ENCODE measurements at regions not wholly inside any gene's neighbourhood (a gene's known extent, or its start where the extent isn't known, plus 50 kb on each side); places are given as distances from the start of the nearest gene placed in this dataset.

GRCh38 chr10:78436222-78436573 lies 402.5 kb downstream of the RPS24 start:
- no peaks in the 10 kb centered on the region for H3K36me3 ChIP-seq (ENCODE audit: low read depth)
- no peaks in the 10 kb centered on the region for H3K4me1 ChIP-seq (ENCODE audit: insufficient read depth, poor library complexity, severe bottlenecking)
- no peak for DNase-seq (ENCODE audit: low spot score)
- no peak for ATAC-seq (ENCODE audit: low read depth)
- peaks cover 3% of the 10 kb centered on the region for H3K27me3 ChIP-seq (ENCODE audit: insufficient read depth, poor library complexity, severe bottlenecking)
- no peak overlapping the region for H3K4me3 ChIP-seq (ENCODE audit: severe bottlenecking)
- H3K27ac ChIP-seq (ENCODE audit: poor library complexity, severe bottlenecking): no peak overlapping the region
- TF ChIP-seq, protein P1, sequence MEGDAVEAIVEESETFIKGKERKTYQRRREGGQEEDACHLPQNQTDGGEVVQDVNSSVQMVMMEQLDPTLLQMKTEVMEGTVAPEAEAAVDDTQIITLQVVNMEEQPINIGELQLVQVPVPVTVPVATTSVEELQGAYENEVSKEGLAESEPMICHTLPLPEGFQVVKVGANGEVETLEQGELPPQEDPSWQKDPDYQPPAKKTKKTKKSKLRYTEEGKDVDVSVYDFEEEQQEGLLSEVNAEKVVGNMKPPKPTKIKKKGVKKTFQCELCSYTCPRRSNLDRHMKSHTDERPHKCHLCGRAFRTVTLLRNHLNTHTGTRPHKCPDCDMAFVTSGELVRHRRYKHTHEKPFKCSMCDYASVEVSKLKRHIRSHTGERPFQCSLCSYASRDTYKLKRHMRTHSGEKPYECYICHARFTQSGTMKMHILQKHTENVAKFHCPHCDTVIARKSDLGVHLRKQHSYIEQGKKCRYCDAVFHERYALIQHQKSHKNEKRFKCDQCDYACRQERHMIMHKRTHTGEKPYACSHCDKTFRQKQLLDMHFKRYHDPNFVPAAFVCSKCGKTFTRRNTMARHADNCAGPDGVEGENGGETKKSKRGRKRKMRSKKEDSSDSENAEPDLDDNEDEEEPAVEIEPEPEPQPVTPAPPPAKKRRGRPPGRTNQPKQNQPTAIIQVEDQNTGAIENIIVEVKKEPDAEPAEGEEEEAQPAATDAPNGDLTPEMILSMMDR (IDR thresholded peaks at IDR 0.05; ENCODE audit: poor library complexity, severe bottlenecking): no peak
- no peaks in the 10 kb centered on the region for H3K9me3 ChIP-seq (ENCODE audit: severe bottlenecking)

DNA sequence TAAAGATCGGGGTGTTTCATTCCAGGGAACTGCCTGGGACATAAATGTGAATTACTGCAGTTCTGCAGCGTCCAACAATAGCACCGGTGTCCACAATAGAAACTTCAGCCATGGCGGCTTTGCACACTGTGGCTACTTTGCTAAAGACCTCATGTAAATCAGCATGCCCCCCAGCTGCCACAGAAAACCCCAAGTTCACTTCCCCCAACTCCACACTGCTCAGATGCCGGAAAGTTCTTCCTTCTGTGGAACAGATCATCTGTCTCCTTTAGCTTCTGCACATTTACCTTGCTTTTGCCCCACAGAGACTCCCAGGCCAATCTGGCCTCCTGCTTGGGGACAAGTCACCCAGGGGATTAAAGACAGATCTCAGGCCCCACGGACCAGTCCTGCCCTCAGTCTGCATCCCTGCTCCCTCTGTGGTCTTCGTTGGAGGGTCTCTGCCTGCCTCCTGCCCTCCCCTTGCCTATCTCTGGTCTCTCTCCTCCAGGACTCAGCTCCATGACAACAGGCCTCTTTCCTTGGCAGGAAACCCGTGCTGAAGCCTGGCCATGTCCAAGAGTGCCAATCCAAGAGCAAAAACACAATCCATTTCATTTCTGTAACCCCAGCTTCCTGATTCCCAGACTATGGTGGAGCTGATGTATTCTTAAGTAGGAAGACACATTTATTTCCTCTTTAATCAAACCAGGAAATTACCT lies 403.2 kb downstream of the RPS24 start:
- ATAC-seq (ENCODE audit: low read depth) (no peak), DNase-seq (ENCODE audit: low spot score) (no peak)
- H3K4me1 ChIP-seq (ENCODE audit: insufficient read depth, poor library complexity, severe bottlenecking): no peaks in the 10 kb centered on the region

DNA sequence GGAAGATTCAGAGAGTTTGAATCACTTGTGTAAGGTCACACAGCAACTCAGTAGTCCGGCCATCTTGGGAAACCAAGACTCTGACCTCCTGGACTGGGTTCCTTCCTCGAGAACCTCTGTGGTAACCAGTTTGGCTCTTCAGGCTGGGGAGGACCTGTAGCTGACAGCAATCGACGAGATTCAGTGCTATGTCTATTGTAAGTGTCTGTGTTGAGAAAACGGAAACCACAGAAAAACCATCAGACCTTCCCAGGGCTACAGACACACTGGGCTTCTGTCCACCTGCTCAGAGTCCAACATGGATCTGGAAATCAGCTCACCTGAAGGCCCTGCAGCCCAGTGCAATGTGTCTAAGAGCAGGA lies 403.7 kb downstream of the RPS24 start:
- DNase-seq (ENCODE audit: low spot score): no peak
- Histone ChIP-seq H3K27me3 (ENCODE audit: insufficient read depth, poor library complexity, severe bottlenecking) (no peaks in the 10 kb centered on the region), H3K27ac (ENCODE audit: poor library complexity, severe bottlenecking) (no peak overlapping the region), H3K4me1 (ENCODE audit: insufficient read depth, poor library complexity, severe bottlenecking) (no peaks in the 10 kb centered on the region), H3K4me3 (ENCODE audit: severe bottlenecking) (no peak overlapping the region), H3K36me3 (ENCODE audit: low read depth) (no peaks in the 10 kb centered on the region), H3K9me3 (ENCODE audit: severe bottlenecking) (no peaks in the 10 kb centered on the region)
- ATAC-seq (ENCODE audit: low read depth): no peak
- TF ChIP-seq, protein P1 (IDR thresholded peaks at IDR 0.05; ENCODE audit: poor library complexity, severe bottlenecking): no peak

More for the DNA sequence above, 403.2 kb downstream of the RPS24 start:
- H3K4me3 ChIP-seq (ENCODE audit: severe bottlenecking): no peak overlapping the region
- no peaks in the 10 kb centered on the region for H3K27me3 ChIP-seq (ENCODE audit: insufficient read depth, poor library complexity, severe bottlenecking)
- H3K27ac ChIP-seq (ENCODE audit: poor library complexity, severe bottlenecking): no peak overlapping the region
- no peaks in the 10 kb centered on the region for H3K36me3 ChIP-seq (ENCODE audit: low read depth)
- no peaks in the 10 kb centered on the region for H3K9me3 ChIP-seq (ENCODE audit: severe bottlenecking)
- TF ChIP-seq, protein P1 (IDR thresholded peaks at IDR 0.05; ENCODE audit: poor library complexity, severe bottlenecking): no peak

DNA sequence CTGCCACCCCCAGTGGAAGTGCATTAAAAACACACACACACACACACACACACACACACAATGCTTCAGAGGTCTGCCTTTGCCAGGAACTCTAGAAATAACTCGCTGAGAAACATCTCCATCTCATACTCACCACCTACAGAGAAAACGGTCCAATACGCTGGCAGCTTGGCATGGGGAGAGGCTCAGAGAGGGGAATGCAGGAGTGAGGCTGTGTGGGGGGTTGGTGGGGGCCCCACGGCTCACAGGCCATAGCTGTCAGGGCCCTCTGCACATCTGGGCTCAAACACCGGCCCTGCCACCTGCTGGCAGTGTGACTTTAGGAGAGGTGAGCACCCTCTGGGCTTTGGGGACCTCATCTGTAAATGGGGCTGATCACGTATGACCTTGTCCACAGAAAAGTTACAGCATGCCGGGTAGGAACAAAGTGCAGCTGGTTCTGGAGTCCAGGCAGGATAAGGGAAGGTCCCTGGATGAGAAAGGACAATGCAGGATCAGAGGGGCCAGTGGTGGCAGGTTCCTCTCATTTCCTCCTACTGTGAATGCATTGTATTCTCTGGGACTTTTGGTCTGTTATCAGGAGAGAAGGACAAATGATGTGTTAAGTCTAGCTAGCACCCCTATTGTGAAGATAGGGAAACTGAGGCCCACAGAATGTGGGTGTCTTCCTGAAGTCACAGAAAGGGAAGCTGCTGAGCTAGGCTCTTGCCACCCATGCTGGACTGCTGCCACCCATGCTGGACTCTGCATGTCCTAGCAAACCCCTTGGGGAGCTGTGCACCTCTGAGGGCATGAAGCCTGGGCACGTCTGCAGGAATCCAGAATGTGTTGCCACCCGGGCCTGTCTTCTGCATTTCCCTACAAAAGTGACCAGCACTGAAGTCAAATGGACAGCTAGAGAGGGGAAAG lies 404.6 kb downstream of the RPS24 start:
- Histone ChIP-seq H3K9me3 (ENCODE audit: severe bottlenecking) (no peaks in the 10 kb centered on the region), H3K27me3 (ENCODE audit: insufficient read depth, poor library complexity, severe bottlenecking) (no peaks in the 10 kb centered on the region), H3K36me3 (ENCODE audit: low read depth) (no peaks in the 10 kb centered on the region), H3K4me1 (ENCODE audit: insufficient read depth, poor library complexity, severe bottlenecking) (no peaks in the 10 kb centered on the region), H3K27ac (ENCODE audit: poor library complexity, severe bottlenecking) (no peak overlapping the region), H3K4me3 (ENCODE audit: severe bottlenecking) (no peak overlapping the region)
- DNase-seq (ENCODE audit: low spot score) (no peak), ATAC-seq (ENCODE audit: low read depth) (no peak)
- TF ChIP-seq, protein P1 (IDR thresholded peaks at IDR 0.05; ENCODE audit: poor library complexity, severe bottlenecking): no peak
